ENCODE measurements at regions not wholly inside any gene's neighbourhood (a gene's known extent, or its start where the extent isn't known, plus 50 kb on each side); places are given as distances from the start of the nearest gene placed in this dataset.

DNA sequence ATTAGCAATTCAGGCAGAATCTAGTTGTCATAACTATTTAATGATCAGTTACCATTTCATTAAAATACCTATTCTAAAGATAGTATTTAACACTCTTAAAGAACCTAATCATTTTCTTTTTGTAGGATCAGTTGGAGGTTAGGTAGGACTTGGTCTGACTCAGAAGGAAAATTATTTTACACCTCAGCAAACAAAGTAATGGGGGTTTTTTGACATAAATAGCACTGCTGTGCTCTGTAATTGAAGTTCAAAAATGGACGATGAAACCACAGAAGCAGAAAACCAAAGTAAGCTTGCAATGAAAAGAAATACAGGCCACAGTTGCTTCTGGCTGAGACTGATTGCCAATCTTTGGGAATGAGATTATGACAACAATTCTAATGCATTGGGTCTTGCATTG is 187.0 kb upstream of the TRPM3 start:
- no peak for TF ChIP-seq POLR2A (IDR thresholded peaks at IDR 0.05)
- TF ChIP-seq, protein P1, sequence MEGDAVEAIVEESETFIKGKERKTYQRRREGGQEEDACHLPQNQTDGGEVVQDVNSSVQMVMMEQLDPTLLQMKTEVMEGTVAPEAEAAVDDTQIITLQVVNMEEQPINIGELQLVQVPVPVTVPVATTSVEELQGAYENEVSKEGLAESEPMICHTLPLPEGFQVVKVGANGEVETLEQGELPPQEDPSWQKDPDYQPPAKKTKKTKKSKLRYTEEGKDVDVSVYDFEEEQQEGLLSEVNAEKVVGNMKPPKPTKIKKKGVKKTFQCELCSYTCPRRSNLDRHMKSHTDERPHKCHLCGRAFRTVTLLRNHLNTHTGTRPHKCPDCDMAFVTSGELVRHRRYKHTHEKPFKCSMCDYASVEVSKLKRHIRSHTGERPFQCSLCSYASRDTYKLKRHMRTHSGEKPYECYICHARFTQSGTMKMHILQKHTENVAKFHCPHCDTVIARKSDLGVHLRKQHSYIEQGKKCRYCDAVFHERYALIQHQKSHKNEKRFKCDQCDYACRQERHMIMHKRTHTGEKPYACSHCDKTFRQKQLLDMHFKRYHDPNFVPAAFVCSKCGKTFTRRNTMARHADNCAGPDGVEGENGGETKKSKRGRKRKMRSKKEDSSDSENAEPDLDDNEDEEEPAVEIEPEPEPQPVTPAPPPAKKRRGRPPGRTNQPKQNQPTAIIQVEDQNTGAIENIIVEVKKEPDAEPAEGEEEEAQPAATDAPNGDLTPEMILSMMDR (IDR thresholded peaks at IDR 0.05), result no peak

All from testis (tissue), 2 donors.